ENCODE measurements at regions not wholly inside any gene's neighbourhood (a gene's known extent, or its start where the extent isn't known, plus 50 kb on each side); places are given as distances from the start of the nearest gene placed in this dataset.

DNA sequence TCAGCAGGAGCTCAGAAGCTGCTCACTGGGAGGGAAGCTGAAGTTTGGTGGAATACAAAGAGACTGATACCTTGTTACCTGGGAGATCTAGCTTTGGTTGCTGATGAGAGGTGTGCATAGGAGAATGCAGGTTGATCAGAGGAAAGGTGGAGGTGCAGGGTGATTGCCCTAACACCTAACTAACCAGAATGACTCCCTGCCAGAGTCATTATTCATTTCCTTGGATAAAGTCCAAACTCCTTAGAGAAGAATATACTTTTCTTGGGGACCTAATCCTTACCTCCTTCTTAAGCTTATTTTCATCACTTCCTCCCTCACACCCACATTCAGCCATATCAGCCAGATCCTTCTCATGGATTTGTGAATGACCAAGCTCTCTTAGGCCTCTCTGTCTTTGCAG is 814.2 kb upstream of the TENM4 start:
- DNase-seq (ENCODE audit: low read depth): no peak

DNA sequence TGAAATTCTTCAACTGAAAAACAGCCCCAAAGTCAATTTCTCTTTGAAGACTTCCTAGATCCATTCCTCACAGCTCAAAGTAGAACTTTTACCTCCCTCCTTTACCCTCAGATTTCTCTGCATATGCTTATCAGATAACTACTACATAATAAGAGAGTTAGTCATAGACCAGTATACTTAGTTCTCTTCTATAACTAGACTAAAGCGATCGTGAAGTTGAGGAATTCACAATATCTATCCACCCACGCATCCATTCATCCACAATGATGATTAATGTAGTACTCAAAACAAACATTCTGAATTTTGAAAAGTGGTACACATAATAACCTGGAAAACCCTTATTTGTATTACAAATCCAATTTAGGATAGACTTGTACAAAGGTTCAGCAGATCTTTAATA is 800.9 kb upstream of the TENM4 start:
- no peak for DNase-seq (ENCODE audit: low read depth)

DNA sequence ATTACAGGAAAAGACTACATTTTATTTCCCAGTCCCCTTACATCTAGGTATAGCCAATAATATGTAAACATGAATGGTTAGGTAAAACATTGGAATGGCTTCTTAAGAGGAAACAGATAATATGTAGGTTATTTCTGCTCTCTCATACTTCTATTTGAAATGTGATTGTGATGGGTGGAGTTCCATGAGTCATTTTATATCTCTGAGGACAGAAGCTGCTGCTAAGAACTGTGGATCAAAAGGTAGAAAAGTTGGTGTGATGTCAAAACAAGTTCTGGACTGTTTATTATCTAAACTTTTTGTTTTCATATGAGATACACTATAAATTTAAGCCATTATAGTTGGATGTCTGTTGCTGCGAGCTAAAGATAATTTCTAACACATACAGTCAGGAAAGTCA is 799.4 kb upstream of the TENM4 start:
- DNase-seq (ENCODE audit: low read depth): no peak

DNA sequence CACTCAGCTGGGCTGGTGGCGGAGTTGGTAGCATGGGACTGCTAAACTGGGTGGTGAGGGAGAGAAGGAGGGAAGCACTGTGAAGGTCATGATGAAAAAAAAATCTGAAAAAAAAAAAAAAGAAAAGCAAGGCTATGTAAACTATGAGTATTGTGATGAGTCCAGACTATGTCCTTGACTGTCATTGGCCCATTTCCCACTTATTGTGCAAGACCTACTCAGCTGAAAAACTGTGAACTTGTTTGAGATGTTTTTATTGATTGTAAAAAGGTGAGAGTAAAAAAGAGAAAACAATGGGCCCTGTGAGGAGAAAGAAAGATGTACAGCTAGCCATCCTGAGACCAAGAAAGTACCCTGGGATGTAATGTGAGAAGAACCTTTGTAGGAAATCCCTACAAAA is 798.4 kb upstream of the TENM4 start:
- no peak for DNase-seq (ENCODE audit: low read depth)

DNA sequence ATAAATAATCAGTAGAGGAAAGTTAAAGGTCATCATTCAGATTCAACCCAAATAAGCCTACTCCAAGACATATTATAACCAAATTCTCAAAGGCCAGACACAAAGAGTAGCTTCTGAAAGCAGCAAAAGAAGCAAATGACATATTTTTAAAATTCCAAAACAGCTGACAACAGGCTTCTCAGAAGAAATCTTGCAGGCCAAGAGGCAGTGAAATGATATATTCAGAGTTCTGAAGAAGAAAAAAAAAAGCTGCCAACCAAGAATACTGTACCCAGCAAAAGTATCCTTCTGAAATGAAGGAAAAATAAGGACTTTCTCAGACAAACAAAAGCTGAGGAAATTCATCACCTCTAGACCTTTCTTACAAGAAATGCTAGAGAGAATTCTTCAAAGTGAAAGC is 787.1 kb upstream of the TENM4 start:
- no peak for DNase-seq (ENCODE audit: low read depth)

DNA sequence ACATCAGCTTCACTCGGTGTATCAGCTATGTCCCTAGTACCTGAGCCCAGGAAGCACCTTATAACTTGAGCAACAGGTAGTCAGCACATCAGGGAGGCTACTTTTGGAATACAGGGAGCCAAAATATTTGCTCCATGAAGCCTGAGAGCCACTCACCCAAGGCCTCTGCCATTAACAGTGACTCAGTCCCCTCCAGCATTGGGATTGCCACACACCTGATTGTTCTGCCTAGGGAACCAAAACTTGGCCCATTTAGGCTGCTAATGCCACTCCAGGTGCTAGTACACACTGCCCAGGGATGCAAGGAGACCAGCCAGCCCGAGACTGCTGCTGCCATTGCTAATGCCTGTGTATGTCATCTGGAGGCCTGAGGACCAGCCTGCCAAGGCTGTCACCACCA is 773.6 kb upstream of the TENM4 start:
- DNase-seq (ENCODE audit: low read depth): no peak

DNA sequence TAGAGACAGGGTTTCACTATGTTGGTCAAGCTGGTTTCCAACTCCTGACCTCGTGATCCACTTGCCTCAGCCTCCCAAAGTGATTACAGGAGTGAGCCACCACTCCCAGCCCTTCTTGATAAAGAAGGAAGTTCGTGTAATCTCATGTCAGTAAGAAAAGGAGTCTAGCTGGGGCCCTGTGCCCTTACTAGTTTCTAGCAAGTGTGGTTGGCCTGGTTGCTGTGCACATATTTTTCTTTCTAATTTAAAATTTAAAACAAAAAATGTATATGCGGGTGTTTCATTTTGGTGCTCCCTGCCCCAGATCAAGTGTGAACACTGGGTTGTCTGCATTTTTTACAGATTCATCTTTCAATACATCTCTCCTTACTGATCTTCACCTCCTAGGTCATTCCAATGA is 770.8 kb upstream of the TENM4 start:
- DNase-seq (ENCODE audit: low read depth): no peak

DNA sequence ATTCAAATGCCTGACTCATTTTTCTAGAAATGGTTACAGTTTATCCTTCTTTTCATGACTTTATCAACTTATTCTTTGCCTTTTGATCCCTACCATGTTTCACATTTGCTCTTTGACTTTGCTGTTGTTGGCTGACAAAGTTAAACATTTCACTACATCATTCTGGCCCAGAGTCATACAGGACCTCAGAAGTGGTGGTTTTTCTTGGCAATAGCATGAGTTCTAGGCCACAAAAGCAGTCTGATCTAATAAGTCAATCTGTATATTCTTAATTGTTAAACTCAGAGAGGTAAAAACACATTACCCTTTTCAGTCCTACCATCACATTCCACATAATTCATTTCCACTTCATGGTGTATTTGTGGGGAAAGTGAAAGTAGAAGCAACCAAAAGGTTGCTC is 763.2 kb upstream of the TENM4 start:
- DNase-seq (ENCODE audit: low read depth): no peak

DNA sequence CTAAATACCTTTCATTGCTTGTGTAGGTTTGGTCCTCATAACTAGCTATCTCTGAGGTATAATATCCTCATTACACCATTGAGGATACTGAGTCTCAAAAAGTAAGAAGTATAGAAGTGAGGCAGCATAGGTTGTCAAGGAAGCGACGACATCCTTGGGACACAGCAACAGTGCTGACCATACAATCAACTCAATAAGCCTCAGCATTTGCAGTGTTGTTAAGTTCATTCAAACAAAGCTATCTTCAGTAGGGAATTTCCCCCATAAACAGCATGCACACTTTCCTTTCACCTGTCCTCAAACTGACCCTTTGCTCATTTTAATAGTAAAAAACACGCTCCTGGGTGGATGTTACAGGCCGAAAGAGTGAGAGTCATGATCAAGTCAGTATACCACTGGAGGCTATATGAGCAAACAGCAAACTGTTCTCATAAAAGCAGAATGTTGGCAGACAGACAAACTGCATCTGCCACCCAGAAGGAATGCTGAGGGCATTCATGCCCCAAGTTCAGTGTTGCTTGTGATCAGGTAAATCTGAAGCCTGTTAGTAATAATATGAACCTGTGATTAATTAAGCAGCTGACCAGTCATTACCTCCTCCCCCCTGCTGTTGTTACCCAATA is 756.2 kb upstream of the TENM4 start:
- DNase-seq (ENCODE audit: low read depth): no peak

DNA sequence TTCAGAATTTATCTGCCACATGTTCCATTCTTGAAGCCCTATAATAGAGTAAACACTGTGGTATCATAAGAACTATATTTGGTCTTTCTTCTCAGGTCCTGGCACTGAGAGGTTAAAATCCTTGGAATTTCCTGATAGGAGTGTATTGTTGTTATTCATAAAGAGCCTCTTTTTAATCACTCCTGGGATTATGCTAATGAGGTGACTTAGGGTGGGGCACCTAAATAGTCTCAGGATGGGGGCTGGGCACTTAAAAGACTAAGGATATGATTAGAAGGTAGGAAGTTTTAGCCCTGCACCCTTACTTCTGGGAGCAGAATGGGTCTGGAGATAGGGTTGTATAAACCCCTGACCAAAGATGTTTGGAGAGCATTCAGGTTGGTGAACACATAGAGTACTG is 755.2 kb upstream of the TENM4 start:
- no peak for DNase-seq (ENCODE audit: low read depth)

DNA sequence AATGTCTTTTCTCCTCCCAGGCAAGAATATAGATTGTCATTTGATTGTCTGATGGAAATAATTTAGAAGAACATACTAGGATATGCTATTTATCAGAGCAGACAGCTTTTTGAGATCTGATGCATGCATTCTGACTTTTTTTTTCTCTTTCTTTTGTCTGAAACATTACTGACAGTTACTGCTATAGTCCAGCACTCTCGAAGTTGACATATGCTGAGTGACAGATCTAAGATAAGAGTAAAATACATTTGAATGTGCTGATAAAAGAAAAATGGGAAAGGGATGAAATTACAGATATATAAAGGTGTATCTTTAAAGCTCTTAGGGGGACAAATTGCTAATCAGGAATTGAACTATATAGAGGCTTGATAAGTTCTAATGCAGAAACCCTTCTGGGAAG is 753.8 kb upstream of the TENM4 start:
- DNase-seq (ENCODE audit: low read depth): no peak

DNA sequence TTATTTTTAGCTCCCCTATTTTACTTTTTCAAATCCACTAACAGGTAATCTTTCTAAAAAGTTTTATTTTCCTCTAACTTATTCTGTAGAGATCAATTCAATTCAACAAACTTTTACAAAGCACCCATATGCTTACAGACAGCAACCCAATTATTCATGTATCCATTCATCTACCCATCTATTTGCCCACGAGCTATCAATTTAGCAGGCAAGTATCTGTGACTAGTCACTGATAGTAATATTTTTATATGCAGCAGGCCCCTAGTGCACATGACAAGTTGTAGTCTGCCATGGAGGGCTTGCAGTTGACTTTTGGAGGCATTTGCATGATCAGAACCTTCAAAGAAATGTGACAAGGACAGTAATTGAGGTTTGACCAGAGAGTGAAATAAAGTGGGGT is 753.2 kb upstream of the TENM4 start:
- no peak for DNase-seq (ENCODE audit: low read depth)

DNA sequence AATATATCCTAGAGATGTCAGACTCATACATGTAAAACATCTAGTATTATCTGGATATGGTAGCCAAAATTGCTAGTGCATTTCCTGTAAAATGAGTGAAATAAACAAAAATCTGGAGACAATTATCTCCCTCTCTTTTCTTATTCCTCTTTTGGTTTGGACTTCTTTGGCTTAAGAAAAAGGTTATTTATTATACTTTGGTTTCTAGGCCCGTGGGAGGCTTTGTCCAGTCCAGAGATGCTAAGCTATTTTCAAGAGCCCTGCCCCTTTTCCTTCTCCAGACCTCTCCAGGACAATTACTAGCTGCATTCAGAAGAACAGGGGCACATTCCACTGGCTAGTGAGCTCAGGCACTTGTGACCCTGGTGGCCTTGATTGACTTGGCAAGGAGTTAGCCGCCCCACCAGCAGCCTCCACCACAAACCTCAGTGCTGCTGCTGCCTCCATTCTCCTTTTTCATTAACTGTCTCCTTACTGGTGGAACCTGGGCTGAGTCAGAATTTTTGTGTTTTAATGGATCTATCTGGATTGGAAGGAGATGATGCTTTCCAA is 747.3 kb upstream of the TENM4 start:
- no peak for DNase-seq (ENCODE audit: low read depth)

DNA sequence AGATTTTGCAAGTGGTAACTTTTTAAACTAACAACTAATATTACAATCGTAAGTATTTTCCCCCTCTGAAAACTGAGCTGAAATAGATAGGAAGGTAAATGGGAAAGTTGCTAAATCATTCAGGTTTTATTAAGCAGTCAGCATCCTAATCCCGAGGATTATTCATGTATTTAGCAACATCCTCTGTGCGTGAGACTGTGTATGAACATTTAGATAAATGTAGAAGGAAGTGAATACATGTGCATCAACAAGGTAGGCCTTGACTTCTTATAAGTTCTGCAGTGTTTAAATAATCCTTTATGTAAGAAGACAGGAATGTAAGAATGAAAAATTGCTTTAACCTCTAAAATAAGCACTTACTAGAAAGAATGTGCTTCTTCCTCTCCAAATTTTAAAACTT is 745.9 kb upstream of the TENM4 start:
- DNase-seq (ENCODE audit: low read depth): no peak

DNA sequence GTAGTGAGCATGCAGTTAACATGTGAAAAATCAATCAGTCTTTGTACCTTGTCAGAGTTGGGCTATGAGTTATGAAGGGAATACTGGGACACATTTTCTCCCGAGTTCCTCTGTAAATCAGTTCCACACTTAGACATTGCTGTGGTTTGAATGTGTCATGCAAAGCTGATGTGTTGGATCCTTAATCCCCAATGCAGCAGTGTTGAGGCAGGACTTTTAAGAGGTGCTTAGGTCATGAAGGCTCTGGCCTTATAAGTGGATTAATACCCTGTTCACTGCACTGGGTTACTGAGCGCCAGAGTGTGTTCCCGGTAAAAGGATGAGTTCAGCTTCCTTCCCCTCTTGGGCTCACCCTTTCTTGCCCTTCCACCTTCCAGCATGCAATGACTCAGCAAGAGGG is 742.1 kb upstream of the TENM4 start:
- no peak for DNase-seq (ENCODE audit: low read depth)

DNA sequence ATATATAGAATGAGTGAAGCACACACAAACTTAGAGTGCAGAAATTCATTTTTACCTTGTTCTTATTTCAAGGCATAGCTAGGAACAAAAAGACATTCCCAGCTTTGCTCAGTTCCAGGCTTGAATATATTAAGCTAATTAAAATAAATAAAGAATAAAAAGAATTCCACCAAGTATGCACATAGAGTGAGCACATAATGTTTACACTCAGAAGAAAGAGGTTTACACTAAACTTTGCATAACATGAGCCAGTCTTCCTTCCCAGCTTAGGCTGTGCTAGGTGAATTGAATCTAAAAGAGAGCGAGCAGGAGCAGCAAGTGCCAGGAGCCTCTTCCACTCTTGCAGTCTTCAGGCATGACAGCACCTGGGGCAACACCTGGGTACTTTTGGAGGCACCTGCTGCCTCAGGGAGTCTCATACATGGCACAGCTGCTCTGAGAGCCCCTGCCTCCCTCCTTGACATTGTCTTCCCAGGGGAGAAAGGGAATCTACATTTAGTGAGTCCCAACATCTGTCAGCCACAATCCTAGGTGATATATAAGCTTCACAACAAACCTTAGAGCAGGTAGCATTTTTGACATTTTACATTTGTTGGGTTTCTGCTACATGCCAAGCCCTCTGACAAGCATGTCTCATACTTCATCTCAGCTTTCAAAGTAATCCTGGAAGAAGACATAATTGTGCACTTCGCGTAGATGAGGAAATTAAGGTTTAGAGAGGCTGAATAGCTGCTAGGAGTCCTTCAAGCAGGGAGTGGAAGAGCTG is 732.7 kb upstream of the TENM4 start:
- DNase-seq (ENCODE audit: low read depth): no peak

DNA sequence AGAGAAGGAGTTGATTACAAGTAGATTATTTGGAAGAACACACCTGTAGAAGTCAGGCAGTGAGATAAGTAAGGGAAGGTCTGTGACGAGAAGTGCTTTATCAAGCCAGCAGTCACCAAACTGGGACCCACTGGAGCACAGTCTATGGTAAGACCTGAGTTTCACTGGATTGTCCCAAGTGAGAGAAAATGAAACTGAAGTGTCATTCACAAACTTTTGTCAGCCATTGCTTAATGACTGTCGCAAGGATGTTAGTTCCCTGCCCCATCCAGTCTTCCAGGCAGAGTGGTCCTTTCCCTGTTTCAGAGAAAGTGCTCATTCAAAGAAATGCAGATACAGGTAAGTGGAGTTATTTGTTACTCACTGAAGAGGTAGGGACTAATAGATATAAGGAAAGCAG is 728.0 kb upstream of the TENM4 start:
- no peak for DNase-seq (ENCODE audit: low read depth)

DNA sequence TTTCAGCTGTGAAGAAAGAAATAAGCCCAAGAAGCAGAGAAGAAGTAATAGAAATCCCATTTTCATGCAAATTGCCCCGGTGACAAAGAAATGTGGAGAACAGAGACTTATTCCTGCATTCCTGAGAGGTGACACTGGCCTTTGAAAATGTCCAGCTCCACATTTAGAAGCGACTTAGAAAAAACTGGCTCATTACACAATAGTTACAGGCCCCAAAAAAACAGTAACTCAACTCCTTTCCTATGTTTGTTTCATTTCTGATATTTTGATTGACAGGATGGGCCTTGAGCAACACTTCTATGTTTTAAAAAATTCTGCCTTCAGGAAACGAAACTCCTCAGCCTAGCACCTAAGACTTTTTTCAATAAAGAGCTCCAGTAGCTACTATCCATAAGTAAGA is 726.9 kb upstream of the TENM4 start:
- DNase-seq (ENCODE audit: low read depth): no peak

DNA sequence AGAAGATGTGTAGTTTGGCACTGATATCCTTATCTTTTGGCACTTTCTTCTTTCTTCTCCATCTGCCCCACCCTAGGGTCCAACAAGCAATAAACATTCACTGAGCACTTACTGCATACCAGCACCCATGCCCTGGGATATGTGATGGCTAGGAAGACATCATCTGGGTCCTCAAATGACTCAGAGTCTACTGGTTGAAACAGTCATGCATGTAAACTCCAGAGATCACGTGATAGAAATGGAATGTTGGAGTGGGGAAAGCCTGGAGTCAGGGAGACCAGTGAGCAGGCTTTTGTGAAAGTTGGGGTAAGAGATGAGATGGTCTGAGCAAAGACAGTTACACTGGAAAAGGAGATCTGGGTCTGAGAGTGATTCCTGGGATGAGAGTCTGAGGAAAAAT is 724.9 kb upstream of the TENM4 start:
- DNase-seq (ENCODE audit: low read depth): no peak

DNA sequence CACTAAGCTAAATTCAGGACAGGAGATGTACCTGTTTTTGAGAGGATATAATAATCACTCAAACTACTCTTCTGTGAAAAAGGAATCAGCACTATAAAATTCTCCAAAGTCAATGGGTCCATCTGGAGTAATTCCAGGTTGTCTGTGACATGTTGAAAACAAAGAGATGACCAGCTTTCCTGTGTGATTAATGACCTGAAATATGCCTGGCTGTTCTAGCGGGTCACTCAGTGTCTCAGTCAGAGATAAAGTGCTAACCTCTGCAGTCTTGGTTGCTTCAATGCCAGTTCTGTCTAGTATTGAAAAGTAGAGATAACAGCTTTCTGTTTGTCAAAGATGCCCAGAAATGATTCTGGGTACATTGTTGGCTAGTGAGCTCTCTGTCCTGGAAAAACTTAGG is 722.6 kb upstream of the TENM4 start:
- no peak for DNase-seq (ENCODE audit: low read depth)

DNA sequence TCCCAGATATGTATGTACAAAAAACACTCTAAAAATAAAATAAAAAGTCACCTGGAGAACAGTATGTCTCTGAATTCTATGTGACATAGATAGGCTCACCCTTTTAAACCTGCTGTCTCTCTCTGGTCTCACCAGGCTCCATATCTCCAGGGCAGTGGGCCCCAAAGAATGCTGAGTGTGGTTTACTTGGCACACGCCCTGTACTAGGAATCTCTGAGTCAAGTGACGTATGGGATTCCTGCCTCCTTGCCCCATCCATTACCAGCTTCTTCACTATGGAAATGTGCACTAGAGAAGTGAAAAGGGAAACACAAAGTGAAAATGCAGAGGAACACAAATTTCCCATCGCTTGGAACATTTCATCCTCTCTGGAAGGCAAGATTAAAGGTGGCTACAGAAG is 722.2 kb upstream of the TENM4 start:
- DNase-seq (ENCODE audit: low read depth): no peak

DNA sequence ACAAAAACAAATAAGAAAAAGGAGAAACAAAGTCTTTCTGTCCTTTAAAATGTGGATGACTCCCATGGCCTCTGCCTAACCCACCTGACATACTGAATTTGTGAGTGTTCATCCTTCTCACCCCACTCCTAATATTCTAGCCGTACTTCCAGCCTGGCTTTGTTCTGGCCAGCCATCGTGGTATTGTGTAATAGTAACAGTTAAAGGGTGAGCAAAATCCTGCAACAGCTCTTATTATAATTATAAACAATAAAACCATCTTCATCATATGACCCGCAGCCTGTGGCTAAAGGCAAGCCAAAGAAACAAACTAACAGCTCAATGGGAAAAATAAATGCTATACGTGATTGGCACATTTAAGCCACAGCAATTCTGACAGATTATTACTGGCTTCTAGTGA is 721.6 kb upstream of the TENM4 start:
- DNase-seq (ENCODE audit: low read depth): no peak

DNA sequence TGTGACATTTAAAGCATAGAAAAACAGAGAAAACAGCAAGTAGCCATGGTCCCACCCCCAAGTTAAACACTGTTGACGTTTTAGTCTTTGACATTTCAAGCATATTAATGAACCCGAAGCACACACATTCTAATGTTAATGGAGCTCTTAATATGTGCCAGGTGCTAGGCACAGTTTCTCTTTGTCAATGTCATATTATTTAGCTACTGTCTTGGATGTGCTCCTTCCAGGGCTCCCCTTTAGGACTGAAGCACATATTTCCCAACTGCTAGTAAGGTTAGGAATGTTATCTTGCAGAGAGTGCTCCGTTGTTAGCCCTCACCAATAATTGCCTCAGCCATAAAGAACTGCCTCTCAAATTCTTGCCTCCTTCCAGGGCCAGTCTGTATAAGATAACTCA is 716.6 kb upstream of the TENM4 start:
- no peak for DNase-seq (ENCODE audit: low read depth)

DNA sequence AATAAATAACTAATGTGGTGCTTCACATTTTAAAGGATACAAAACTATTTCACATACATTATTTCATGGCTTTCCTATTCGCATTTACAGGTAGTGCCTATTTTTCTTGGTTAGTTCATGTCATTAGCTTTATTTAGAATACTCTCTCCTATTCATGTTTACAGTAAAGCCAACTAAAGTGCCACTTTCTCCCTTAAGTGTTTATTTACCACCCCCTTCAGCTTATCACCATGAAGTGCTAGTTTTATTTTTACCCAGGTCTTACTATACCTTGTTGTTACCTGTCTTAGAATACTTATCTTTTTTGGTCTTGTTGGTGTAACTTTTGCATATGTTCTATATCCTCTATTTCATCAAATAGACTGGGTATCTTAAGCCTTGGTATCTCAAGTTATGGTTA is 715.2 kb upstream of the TENM4 start:
- DNase-seq (ENCODE audit: low read depth): no peak
